CD1c-positive myeloid dendritic cell (primary cell): ENCODE measurements at regions not wholly inside any gene's neighbourhood (a gene's known extent, or its start where the extent isn't known, plus 50 kb on each side); places are given as distances from the start of the nearest gene placed in this dataset.

ENCODE experiments used
- DNase-seq: peaks from one replicate; pipeline ENCODE4 v3.0.0-alpha.2; 2016; ENCODE audit errors: extremely low spot score

DNA sequence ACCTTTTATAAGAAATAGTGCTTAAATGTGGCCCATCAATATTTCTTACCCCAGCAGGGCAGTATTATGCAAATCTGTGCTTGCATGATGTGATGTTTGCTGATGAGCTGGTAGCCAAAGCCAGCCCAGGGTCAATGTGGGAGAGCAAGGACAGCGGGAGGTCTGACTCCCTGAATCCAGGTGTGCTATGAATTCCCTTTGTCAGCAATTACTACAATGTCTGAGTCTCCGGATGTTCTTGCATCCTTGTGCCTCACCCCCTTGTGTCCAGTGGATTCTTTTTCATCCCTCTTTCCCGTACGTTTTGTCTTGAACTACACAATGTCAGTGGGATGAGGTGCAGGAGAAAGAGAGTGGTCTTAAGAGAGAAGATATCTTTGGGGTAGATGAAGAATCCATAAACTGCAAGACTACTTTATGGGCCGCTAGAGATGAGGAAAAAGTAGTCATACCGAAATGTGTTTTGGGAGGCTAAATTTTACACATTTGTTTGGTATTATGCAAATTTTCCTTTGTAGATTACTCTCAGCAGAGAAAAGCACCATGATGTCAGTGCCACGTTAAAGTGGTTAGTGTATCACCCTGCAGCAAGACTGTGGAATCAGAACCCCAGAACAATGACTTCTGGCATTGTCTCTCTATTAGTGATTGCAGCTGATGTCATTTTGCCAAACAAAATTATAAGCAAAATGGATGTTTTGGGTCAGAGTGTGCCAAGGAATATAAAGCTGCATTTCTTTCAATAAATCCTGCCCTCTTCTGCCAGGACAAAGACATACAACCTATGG is 53.5 kb upstream of the TSHZ3 start:
- DNase-seq = no peak

DNA sequence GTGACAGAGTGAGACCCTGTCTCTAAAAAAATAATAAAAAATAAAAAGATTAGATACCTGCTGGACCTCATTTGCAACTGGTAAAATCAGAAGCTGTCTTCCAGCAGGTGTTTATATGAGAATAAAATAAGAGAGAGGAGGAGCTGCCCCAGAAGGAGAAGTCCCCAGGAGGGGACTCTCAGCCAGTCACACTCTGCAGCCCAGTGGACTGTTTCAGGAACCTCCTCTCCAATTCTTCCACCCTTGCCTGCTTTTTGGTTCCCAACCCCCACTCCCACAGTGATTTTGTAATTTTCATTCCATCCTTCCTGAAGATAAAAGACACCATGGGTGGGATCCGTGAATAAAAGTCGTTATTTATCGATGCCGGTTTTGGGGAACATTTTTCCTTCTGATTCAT is 56.9 kb upstream of the TSHZ3 start:
- no peak for DNase-seq

DNA sequence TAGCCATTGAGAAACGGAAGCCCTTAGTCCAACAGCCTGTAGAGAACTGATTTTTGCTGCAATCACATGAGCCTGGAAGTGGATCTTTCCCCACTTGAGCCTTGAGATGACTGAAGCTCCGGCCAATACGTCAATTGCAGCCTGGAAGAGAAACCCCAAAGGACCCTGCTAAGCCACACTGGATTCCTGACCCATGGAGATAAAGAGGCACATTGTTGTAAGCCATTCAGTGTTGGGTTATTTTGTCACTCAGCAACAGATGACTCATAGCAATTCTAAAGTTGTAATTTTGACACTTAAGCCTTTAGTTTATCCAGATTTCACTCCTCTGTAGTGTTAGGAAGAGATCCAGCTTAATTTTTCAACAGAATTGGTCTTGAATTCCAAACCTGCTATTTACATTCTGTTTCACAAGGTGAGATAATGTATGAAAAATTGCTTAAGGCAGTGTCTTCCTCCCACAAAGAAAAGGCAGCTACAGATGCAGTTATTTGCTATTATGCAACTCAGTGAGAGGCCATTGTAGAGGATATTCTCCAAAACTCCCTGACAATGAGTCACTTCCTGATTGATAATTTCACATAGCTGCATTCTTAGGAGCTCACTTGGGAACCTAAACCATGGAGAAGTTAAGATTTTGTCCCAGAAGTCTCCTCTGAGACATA is 59.4 kb upstream of the TSHZ3 start:
- DNase-seq = no peak

DNA sequence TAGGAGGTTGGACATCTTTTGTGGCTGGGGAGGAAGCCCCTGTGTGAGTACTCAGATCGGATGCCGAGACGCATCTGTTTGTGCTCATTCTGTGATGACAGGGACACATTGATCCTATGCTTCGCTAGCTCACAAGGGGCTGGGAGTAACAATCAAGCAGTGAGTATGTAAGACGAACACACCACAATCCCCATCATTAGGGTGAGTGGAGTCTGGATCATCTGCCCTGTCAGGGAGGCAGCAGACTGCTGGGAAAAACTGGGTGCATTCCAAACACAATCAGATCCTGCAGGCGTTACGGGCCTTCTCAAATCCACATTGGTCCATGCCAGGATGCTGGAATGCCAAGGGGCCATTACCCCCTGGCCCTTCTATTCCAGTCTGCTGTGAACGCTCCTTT is 64.1 kb upstream of the TSHZ3 start:
- DNase-seq = no peak

DNA sequence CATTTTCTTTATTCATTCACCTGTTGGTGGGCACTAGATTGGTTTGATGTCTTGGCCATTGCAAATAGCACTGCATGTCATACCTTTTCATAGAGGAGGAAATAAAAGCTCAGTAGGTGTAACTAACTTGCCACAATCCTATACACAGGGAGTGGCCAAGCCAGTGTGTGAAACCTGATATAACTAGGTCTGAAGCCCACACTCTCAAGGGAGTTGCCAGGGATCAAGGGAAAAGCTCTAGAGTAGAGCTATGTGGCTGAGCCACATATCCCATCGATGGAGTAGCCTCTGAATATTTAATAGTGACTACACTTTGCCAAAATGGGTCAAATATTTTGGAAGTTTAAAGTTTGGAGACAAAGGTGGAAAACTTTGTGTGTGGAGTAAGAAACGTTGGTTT is 66.1 kb upstream of the TSHZ3 start:
- DNase-seq = no peak

DNA sequence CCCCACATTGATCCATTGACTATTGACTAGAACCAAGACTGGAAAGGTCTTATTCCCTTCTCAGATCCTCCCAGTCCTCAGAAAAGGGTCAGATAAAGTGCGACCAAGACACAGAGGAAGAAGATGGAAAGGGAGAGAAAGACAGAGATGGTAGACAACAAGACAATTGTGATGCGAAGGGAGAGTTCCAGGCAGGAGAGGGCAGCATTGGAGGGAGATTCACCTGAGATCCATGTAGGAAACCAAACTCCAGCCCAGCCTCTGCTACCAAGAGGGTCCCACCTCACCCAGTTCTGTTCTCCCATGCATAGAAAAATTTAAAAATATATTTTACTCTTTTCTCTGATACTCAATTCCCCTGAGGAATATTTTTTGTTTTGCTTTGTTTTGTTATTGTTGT is 67.3 kb upstream of the TSHZ3 start:
- DNase-seq = no peak

DNA sequence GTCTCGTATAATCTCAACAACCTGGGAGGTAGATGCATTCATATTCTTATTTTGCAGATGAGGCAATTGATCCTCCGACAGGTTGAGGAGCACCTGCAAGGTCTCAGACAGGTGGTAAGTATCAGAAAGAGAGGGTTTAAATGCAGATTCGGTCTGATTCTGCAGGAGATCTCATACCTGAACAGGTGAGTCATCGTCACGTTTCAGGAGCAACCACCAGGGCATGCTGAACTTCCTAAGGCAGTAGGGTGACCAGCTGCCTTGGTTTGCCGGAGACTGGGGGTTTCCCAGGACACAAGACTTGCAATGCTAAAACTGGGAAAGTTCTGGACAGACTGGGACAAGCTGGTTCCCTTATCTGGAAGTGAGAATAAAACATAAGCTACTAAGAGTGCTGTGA is 68.8 kb upstream of the TSHZ3 start:
- no peak for DNase-seq

DNA sequence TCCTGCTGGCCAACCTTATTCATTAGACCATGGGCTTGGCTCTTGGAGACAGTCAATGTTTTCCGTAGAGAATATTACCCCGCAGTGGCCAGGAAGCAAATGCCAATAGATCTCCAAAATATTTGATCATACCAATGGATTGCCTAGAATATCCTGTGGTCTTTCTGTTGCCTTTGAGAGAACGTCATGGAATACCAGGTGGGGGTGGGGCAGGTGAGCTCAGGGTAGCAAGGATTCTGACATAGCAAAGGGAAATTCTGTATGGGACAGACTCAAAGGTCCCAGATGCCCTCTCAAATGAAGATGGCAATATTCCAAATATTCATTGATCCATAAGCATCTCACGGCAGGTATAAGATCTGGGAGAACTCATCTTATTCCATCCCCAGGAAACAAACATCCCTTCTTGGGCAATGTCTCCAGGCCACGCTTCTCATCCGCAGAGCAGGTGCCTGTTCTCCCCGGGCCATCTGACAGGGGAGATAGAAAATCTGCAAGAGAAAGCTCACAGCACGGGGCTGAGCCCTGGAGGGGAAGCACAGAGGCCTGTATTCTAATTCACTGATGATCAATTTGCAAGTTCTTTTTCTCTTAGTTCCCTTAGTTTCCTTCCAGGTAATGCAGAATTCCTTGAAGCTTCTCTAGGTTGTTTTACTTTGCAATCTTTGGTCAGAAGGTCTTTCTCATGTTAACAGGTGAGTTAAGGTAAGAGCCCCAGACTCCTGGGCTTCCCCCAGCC is 69.6 kb upstream of the TSHZ3 start:
- DNase-seq = no peak

DNA sequence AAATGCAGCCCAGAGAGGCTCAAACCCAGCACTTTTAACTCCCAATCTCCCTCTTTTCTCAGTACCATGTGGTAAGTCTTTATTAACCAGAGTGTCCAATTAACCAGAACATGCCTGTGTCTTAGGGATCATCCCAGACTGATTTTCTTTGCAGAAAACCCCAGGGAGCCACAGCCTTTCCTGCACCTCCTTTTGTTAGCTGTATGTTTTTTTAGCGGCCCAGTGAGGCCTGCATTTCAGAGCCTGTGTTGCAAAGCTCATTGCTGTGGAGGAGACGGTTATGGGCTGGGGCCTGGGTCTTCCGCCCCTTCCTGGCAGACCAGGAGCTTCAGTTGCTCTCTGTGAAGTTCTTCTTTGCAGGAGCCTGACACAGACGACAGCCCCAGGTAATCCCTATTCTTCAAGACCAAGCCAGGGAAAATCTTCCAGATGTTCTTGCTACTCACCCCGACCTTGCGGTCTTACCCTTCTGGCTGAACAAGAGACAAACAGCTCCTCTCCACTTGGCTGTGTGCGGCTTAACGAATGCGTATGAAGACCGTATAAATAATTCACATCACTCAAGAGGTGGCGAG is 70.7 kb upstream of the TSHZ3 start:
- no peak for DNase-seq

DNA sequence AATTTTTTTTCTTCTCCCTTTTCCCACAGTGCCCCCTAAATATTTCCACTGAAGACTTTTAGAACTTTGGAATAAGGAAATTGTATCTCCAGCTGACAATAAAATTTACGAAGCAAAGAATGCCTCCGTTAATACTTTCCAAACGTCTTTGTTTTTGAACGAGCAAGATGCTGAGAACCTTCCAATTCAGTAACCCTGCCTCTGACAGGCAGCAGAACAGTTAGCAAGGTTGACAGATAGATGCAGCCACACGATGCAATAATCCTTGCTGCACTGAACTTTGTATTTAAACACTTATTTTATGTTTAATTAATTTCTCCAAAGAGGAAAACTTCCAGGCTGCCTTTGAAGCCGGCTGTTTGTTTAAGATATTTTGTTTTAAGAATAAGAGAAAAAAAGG is 71.8 kb upstream of the TSHZ3 start:
- DNase-seq = no peak

DNA sequence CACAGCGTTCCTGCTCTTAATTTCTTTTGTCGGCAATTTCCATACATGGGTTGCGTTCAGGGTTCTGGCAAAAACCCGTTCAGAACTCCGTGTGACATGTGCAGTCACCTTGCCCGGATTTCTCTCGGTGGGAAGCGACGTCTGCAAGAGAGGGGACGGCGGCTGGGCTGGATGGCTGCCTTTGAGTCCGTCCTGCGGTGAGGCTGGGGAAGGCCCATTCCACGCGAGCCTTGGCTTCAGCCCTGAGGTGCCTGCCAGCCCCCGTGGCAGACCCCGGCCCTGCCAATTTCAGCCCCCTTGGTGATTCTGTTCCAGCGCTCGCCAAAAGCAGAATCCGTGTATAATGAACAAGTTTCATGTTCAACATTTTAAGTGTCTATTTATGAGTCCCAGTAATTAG is 72.6 kb upstream of the TSHZ3 start:
- no peak for DNase-seq

DNA sequence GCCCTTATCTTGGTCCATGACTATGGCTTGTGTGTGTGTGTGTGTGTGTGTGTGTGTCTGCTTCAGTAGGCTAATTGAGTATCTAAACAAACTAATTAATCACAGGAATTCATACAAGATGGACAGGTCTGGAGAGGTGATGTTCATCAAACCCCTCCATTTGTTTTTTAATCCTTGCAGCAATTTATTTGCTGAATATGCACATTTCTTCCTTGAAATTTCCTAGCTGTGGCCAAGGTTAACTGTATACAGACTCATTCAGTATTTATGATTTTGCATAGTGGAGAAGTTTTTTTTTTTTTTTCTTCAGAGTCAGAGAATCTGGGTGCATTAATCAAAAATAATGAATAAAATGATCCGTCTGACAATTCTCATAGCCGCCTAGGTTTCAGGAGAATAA is 74.7 kb upstream of the TSHZ3 start:
- DNase-seq = no peak

DNA sequence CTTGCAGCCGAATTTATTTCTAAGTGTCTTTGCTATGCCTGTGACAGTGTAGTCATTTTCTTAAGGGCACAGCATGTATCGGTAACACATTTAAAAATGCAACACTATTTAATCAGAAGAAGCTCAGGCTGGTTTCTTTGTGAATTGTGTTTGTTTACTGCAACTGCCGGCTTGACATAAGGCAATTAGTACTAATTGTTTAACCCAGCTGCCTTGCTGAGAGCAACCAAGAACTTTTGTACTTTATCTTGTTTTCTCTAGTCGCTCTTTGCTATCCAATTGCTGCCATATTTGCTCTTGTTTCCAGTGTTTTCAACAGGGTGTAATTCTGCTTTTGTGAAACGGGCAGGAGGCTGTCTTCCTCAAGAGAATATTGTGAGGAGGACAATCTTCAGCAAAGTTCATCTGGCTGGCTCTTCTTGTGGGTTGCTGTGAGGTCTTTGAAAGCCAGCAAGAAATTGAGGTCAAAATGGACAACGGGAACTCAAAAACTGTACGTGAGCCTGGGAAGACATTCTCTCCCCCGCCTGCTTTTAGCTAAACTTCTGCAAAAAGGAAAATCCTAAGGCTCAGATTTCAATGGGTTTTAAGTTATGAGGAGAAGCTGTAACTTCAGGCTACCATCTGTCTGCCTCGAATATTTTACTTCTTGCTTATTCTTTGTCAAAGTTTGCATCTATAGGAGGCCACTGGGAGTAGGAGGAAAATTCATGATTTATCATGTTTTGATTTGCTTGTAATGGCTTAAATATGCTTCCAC is 75.8 kb upstream of the TSHZ3 start:
- DNase-seq = no peak

DNA sequence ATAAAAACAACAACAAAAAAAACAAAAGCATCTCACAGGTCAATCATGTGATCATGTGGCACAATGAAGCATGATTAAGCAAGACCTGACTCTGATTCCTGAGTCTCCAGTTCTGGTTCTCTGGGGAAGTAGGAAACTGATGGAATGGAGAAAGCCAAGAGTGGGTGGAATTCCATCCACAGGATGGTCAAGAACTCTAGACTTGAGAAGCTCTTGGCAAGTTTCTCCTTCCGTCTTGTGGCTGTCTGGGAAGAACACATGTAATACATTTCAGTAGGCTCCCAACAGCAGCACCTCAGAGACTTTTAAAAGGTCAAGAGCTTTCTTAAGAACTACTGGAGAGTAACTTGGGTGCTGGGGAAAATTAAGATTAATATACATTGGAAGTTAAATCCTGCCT is 78.6 kb upstream of the TSHZ3 start:
- no peak for DNase-seq

DNA sequence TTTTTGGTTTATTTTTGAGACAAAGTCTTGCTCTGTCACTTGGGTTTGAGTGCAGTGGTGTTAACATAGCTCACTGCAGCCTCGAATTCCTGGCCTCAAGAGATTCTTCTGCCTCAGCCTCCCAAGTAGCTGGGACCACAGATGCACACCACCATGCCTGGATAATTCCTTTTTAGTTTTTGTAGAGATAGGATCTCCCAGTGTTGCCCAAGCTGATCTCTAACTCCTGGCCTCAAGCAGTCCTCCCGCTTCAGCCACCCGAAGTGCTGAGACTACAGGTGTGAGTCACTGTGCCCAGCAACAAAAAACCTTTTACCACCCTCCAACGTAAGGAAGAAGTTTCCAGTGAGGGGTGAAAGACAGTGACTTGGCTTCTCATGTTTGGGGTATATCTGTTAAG is 81.1 kb upstream of the TSHZ3 start:
- DNase-seq = no peak

DNA sequence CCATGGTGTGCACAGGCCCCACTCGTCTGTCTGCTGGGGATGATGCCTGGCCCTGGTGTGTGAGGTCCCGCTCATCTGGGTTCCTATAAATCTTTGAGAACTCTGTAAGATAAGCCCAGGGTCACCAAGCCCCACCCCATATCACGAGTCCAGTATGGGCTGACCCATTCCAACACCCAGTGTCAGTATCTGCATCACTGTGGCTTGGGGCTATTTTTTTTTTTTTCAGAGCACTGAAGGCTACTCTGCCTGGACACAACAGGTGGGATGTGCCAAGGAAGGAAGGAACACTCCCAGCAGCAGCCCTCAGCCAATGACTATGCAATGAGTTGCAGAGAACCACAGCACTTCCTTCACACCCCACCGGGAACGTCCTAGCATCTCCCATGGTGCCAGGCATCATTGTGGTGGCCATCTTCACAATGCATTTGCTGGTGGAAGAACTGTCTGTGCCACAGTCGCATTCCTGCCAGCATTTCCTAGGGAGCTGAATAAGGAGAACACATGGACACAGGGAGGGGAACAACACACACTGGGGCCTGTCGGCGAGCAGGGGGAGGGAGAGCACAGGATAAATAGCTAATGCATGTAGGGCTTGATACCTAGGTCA is 83.1 kb upstream of the TSHZ3 start:
- DNase-seq = no peak

DNA sequence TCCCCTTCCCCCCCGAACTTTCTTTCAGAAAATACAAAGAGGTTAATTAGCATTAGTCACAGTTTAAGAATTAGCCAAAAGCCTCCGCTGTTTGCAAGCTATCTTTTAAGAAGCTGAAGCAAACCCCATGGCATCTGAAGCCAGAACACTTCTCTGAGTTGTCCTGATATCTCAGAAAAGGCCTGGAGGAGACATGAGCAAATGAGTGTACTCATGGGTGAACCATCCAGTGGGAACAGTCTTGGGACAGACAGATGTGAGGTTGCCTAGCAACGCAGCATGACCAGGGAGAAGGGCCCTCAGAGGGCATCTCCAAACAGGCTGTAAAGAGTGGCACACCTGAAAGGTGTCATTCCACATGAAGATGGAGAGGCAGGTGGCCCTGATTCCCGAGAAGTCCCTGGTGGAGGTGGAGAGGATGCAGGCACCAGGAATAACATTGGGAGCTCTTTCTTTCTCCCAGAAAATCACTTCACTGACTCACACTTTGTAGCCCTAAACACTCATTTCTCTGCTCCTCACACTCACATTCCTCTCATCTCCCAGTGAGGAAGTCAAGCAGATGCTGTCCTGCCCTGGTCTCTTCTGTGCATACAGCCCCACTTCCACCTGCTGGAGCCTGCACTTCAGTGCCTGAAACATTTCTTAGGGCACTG is 87.0 kb upstream of the TSHZ3 start:
- DNase-seq = no peak

DNA sequence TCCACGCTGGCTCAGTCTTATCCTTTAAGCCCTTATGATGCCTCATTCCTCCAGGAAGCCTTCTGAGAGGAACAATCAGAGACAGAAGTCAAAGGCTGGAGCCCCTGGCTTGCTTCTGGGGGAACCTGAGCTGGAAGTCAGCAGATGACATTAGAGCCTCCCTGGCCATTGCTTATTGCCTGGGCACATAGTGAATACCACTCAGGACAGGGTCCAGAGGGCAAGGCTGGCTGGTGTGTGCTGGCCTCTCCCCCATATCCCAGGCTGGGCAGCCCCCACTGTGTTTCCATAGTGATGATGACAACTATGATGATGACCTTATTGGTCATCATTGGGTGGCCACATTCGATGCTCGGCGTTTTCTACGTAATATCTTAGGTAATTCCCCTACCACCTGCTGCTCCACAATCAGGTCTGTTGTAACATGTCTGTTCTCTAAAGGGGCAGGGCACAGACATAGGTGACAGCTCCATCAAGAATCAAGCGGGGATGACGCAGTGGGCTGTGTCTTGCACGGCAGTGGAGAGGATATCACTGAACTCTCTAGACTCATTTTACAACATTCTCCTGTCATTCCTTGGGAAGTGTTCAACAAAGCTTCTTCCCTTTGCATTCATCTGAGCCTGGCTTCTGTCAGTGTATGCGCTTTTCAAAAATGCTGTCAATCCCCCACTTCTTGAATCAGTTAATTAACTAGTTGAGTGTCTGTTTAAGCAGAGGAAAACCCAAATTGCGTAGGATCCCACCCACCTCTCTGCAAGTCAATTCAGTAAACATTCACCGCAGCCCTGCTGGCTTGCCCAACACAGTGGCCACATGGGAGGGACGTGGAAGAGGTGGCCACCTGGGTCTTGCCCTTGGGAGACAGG is 89.4 kb upstream of the TSHZ3 start:
- no peak for DNase-seq

DNA sequence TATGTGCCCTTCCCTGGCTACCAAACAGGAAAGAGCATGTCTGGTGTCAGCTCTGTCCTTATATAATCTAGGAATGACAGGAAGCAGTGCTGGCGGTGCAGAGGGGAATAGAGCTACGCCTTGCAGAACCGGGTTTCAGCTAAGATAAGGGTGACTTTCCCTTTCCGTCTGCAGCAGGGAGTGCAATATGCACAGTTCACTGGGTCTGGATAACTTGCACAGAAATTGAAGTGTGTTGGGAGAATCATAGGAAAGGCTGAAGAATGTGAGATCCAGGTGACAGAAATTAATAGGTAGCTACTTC is 90.0 kb upstream of the TSHZ3 start:
- no peak for DNase-seq

DNA sequence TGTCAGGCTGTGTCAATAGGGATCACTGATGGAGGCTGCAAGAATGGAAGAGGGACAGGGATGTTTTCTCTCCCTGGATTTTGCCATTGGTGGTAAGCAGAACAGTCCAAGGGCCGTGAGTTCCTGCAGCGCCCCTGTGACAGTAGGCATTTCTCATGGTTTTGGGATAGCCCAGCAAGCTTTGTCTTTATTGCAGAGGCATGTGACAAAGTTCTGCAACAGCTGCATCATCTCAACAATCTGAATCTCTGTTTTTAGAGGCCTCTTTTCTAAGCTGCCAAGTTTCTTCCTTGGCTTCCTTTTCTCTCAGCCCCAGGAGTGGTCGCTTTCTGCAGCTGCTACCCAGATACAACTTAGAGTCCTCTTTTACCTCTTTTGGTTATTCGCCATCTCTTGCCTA is 95.7 kb upstream of the TSHZ3 start:
- DNase-seq = no peak
